Heart left ventricle (tissue), 13 donors: ENCODE measurements at regions not wholly inside any gene's neighbourhood (a gene's known extent, or its start where the extent isn't known, plus 50 kb on each side); places are given as distances from the start of the nearest gene placed in this dataset.

Source experiments
- CTCF ChIP-seq, 12 donors: fragments of 200-600 bp; sonication (generic) in 4 of 12; IDR thresholded peaks; one replicate each; pipeline versions ENCODE4 v1.5.0 to v1.8.0; 2018 to 2022; ENCODE audit warnings: antibody characterized with exemption in 12 of 12, mild to moderate bottlenecking in 5 of 12
- POLR2A ChIP-seq, 2 donors: fragments of 450-650 bp; IDR thresholded peaks; one replicate each; pipeline ENCODE4 v1.6.1; 2017; ENCODE audit warnings: antibody characterized with exemption in 2 of 2, mild to moderate bottlenecking in 2 of 2, moderate library complexity in 2 of 2
- donor health status: ischemic (EF 13 %, LVEDD 7.1; RV severe dilation, severe dysfunction).
- donor health status: DM: no; HTN: yes; CAD: no.
- donor health status: DM: no; HTN: no; CAD: no.
- donor health status: ischemic (EF 25% LVEDD 6.9; RV normal size, moderate dysfunction).
- donor health status: ischemic (EF 25% LVEDD 5.7; RV mildly dilated, moderate dysfunction).
- donor health status: ischemic (EF 35%, LVEDD 5.7; RV mildly dilated, moderate dysfunction).
- donor health status: nonischemic (EF 11% LVEDD 7.7; RV severe dilation, severe dysfunction).
- donor health status: DM: yes; HTN: yes; CAD: no.
- donor health status: PGD.
- donor health status: ischemic (EF 29% LVEDD 5.4; RV normal size, mild dysfunction).
- donor health status: nonischemic (EF 23%, LVEDD 6.1; RV moderate dilation, normal function).

DNA sequence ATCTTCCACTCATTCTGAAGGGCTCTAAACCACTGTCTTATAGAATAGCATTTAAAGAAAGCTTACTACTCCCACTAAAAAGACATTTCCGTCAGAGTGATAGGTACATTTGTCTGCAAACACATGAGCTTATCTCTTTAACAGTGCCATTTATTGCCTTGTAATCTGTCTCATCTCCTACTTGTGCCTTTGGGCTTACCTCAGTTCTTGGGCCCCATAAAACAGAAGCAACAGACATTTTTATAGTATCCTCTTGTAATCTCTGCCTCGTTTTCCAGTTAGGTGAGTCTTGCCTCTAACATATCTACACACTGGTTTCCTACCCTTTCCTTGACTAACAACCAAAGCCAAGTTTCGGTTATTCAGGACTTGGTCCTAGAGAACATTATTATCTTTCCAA is 681.4 kb upstream of the KIF2B start:
- TF ChIP-seq CTCF (IDR thresholded peaks at IDR 0.05) (no peak), POLR2A (IDR thresholded peaks at IDR 0.05) (no peak)
